NCI-H2196 treated with DMSO at 0.1 percent for 48 hours (cell line): ENCODE measurements at regions not wholly inside any gene's neighbourhood (a gene's known extent, or its start where the extent isn't known, plus 50 kb on each side); places are given as distances from the start of the nearest gene placed in this dataset.
"Not testable (repeated sequence)": the region's sequence is repeated elsewhere in the genome, so short reads cannot be mapped to it uniquely, and the experiment has no call there.

ENCODE experiments used
- DNase-seq: peaks from one replicate; lab custom pipeline; 2025; ENCODE audit not compliant: unreplicated experiment; lab: John Stamatoyannopoulos, UW

DNA sequence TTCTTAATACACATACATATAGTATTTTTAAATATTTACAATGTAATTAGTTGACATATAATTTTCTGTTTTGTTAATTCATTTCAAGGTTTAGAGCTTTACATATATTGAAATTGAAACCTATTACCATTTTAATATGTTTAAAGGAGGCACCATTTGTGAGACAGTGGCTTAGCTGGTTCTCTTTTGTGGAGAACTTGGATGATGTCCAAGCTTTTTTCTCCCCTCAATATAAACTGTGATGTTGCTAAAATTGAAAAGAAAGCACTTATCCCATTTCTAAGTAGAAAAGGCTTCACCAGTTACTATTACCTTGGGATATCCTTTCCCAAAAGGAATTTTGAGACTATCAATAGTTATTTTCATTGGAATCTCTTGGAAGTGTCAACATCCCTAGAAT is 707.2 kb downstream of the NTRK3 start:
- DNase-seq: no peak

DNA sequence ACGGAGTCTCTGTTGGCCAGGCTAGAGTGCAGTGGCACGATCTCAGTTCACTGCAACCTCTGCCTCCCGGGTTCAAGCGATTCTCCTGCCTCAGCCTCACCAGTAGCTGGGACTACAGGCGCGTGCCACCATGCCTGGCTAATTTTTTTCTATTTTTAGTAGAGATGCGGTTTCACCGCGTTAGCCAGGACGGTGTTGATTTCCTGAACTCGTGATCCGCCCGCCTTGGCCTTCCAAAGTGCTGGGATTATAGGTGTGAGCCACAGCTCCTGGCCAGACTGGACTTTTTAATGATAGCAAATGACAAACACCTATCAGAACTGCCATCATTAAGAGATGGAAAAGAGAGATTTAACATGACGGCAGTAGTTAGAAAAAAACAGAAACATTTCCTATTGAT is 707.9 kb downstream of the NTRK3 start:
- not testable (repeated sequence) for DNase-seq

DNA sequence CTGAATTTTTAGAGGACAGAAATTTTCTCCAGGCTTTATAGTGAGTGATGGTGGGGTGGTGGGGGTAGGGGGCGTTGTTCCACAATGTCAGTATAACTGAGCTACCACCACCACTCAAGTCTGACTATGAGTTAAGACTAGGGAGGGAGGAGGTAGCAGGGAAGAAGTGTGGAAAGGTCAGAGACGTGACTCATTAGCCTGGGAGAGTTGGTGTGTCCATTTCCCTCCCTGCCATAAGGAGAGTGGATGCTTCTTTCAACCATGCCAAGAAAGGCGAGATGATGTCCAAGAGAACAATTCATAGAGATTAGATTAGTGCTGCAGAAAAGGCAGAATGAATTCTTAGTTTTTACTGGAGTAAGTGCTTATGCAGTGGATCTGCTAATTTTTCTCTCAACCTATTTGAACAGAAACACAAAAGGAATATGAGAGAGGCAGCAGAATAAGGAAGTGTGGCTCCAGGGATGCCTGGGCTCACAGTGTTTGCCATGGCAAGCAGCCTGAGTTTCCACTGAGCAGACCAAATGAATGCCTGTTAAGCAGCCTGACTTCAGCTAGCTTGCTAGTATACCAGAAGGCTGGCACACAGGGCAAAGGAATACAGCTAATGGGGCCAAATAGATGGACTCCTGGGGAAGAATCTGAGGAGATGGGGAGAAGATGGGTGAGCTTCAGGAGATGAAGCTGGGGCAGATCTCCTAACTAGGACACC is 708.9 kb downstream of the NTRK3 start:
- DNase-seq: peak; percentile 10

DNA sequence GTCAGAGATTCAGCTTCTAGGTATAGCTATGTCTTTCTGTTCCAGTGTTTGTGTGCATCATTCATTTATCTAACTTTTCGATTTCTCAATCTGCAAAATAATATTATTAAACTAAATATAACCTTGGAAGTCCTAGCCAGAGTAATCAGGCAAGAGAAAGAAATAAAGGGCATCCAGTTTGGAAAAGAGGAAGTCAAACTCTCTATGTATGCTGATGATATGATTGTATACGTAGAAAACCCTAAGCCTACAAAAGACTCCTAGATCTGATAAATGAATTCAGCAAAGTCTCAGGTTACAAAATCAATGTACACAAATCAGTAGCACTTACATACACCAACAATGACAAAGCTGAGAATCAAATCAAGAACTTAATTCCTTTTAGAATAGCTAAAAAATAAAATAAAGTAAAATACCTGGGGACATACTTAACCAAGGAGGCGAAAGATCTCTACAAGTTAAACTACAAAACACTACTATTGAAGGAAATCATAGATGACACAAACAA is 718.2 kb downstream of the NTRK3 start:
- no peak for DNase-seq

DNA sequence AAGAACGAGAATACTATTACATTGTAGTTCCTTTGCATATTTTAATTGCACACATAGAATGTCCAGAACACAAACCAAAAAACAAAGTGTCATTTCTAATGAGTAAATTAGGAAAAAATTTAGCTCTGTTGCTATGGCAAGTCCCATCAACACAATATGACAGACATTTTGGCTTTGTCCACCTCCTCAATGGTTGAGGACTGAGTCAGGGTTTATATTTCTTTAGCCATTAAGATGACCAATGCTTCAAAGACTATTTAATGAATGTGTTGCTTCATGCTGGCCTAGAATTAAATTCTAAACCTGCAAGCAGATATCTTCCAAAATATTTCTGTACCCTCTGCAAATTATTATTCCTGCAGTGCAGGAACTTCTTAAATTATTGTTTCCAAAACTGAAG is 719.2 kb downstream of the NTRK3 start:
- no peak for DNase-seq

DNA sequence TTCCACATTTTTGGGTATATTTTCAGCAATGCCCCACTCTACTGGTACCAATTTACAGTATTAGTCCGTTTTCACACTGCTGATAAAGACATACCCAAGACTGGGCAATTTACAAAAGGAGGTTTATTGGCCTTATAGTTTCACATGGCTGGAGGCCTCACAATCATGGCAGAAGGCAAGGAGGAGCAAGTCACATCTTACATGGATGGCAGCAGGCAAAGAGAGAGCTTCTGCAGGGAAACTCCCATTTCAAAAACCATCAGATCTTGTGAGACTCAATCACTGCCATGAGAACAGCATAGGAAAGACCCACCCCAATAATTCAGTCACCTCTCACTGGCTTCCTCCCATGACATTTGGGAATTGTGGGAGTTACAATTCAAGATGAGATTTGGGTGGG is 722.9 kb downstream of the NTRK3 start:
- DNase-seq: not testable (repeated sequence)

DNA sequence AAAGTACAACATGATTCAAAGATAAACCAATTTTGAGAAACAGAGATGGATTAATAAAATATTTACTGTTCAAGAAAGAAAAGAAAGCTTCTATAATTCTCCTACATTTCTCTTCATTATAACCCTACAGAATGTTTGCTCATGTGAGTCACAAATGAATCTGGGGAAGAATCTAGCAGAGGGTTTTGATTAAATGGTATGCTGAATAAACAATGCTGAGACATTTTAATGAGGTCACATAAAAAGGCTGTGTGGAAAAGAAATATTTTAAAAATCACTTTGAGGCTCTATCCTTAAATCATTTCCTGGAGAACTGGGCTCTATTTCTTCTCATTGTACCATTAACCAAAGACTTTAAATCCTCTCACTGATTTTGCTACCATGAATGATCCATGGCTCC is 727.7 kb downstream of the NTRK3 start:
- DNase-seq: no peak

DNA sequence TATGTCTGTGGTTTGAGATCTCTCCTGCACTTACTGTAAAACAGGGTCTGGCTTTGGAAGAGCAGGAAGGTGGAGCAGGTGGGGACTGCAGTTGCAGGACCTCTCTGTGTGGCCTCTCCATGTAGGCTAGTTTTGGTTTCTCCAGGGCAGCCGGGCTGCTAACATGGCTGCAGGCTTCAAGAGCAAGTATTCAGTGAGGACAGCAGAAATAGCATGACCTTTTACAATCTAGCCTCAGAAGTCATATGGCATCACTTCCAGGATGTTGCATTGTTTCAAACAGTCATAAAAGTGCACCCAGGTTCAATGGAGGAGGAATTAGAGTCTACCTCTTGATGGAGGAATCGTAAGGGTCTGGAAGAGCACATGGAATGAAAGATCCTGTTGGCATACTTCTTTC is 728.7 kb downstream of the NTRK3 start:
- DNase-seq: no peak

DNA sequence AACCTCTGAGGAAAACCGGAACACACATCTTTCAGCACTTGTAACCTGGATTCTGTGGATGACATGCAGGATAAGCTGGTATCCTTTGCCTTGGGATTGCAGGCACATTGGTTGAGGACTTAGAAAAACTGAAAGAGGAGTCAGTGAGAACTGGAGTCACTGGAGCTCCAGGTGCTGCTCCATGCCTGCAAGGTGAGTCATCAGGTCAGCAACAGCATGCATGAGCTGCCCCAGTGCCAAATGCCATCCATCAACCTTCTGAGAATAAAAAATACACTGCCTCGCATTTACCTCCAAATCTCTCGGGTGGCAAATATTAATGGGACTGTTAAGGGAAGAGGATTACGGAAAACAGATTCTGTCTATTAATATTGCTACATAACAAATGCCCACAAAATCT is 729.1 kb downstream of the NTRK3 start:
- DNase-seq: peak; percentile 22

DNA sequence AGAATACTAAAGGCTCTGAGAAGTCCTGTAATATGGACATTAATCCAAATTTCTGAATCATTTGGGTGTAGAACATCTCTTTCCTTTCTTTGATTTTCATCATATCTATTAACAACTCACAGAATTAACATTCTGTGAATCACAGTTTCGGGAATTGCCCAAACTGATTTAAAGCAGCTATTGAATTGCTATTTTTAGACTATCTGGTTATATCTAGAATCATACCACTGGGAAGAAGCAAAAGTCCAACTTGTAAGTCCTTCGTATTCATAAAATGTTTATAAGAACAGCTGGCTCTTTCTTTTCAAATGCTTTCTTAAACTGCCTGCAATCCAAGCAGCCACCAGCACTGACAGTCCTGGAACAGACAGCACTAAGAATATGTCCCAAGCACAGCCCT is 733.0 kb downstream of the NTRK3 start:
- DNase-seq: no peak

DNA sequence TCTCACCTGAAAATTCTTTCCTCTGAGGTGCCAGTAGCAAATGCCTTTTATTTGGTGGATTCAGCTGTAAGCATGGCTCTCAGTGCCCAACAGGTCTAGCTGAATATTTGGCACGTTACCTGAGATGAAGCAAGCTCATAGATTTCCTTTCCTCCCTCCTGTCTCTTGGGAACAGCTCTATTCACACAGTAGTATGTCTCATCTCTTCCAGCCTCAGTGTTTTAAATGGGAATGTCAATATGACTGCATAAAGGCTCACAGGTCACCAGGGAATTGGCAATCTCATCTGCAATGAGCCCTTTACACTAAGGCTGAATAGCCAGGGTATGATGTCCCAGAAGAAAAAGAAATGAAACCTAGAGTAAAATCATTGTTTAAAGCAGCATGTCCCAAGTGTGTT is 733.5 kb downstream of the NTRK3 start:
- DNase-seq: no peak

DNA sequence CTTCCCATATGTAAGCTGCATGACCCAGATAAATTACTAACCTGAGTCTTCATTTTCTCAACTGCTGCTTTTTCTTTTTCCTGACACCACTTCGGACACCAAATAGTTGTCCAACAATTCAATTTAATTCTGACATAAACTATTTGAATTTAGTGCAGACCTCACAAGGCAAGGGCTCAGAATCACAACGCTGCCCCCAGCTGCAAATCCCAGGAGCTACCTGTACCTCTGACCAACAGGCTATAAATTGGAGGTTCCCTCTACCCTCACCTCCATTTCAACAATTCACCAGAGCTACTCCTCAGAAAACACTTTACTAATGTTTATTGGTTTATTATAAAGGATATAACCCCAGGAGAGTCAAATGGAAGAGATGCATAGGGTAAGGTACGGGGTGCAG is 737.6 kb downstream of the NTRK3 start:
- DNase-seq: no peak

DNA sequence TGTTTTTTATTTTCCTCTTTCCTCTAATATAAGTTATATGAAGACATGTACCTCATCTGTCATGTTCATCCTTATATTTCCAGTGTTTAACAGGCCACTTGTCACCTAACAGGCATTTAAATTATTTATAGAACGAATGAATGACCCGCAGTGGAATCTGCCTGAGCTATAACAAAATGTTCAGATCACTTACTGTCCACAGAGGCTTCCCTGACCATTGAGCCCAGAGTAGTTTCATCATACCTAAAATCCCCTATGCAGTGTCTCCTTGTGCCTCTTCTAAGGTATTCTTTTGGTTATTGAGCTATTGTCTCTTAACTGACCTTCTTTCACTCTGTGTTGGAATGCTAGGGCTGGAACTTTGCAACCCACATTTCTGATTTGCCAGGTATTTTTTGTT is 748.5 kb downstream of the NTRK3 start:
- no peak for DNase-seq

DNA sequence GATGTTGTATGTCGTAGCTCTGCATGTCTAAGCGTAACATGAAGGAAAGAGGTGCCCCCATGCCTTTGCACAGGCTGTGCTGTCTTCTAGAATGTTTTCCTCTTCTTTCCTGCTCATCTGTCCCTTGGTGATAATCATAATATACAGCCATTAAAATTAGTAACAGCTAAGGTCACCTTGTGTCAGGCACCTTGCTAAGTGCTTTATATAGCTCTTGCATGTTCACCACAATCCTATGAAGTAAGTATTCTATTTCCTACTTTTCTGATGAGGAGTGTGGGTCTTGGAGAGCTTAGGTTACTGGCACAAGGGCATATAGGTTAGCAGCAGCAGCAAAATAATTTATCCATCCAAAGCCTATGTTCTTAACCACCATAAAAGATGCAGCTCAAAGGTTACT is 754.4 kb downstream of the NTRK3 start:
- DNase-seq: no peak

DNA sequence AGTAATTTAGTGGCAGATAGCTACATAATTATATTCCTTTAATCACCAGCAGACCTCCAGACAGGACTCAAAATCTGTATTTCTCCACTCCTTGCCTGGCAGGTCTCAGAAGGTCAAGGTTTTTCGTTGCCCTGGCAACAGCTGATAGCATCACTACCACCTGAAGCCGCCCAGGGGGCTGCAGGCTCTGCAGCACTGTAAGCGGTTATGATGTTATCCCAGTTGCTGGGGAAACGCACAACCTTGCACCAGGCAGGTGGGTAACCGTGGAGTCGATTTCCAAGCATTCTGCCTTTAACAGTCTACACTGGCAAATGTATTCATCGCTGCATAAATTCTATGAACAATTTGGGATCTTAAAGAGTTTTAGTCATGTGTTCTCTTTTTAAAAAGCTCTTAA is 756.3 kb downstream of the NTRK3 start:
- no peak for DNase-seq

DNA sequence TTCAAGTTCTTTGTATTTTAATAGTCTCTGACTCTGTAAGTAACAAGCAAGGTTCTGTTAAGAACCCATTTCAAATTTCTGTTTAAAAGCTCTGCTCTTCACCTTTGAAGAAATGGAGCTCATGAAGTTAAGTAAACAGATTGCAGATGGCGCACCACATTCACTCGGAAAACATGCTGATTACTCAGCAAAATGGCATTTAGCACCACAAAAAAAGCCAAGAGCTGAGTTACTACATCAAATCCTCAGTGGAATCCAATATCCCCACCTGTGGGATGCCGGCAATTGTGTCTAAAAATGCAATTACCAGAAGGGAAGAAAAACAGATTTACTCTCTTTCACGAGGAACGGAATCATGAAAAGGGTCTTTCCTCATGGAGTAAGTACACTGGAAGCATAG is 758.0 kb downstream of the NTRK3 start:
- DNase-seq: no peak

DNA sequence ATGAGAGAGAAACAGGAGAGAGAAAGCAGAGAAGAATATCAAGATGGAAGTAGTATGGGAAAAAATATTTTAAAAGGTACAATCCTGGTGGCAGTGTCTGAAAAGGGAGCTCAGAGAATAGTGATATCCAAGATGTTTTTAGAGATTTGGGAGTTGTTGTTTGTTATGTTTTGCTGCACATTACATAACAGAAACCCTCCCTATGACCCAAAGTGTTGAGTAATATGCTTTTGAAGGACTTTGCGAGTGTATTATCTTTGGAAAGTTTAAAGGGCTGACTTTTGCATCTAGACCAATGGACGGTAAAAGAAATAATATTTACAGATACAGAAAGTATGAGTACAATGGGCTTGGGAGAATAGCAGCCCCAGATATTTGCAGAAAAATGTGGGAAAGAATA is 759.7 kb downstream of the NTRK3 start:
- DNase-seq: no peak

DNA sequence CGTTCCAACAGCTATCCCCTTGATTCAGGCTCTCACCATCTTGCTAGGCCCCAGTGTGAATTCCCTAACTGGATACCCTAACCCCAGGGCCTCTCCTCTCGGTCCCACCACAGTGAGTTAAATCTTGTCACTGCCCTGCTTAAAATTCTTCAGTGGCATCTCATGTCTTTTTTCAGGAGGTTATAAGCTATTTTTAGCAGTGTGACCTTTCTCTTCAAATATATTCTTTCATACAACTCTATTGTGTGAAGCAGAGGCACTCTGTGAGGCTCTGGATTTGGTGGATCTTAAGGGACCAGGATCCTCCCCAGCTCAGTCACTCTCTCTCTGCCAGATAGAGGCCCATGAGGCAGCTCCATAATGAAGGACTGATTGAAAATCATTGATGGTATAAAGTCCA is 760.4 kb downstream of the NTRK3 start:
- no peak for DNase-seq

DNA sequence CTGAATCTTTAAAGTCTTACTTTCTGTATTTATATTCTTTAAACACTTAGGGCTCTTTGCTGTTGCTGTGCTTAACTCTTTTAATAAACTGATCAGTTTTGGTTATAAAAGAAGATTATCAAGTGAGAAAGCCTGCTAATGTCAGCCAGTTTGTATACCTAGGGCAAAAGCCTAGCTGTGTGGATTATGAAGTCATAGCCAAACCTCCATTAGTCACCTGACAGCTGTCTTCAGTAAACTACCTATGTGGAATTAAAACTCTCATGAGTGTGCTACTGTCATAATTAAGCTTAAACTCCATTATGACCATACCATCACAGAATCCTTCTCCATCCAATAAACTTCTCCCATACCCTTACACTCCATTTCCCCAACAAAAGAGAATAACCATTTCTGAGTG is 762.7 kb downstream of the NTRK3 start:
- DNase-seq: no peak

DNA sequence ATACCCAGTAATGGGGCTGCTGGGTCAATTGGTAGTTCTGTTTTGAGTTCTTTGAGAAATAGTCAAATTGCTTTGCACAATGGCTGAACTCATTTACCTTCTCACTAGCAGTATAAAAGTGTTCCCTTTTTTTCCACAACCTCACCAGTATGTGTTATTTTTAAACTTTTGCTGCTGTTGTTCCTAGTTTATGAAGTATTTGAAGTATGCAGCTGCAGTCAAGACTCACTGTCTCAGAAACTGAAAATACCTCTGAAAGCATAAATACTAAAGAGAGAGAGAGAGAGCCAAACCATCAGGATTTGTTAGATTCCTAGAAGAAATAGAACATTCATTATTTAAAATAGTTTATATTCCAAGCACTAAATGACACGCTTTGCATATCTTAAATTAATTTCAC is 764.2 kb downstream of the NTRK3 start:
- DNase-seq: no peak

DNA sequence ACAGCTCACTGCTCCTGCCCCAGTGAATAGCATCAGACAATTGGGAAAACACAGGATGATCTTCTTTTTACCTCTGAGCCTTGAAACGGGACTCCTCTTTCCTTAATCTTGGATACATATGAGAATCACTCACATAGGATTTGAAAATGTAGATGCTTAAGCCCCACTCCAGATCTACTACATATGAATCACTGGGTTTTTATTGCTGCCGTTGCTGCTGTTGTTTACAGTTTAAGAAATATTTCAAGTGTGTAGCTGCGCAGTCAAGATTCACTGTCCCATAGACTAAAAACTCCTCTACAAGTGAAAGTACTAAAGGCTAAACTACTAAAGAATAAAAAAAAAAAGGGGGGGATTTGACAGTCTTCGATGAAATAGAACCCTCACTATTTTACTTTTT is 765.9 kb downstream of the NTRK3 start:
- DNase-seq: no peak

DNA sequence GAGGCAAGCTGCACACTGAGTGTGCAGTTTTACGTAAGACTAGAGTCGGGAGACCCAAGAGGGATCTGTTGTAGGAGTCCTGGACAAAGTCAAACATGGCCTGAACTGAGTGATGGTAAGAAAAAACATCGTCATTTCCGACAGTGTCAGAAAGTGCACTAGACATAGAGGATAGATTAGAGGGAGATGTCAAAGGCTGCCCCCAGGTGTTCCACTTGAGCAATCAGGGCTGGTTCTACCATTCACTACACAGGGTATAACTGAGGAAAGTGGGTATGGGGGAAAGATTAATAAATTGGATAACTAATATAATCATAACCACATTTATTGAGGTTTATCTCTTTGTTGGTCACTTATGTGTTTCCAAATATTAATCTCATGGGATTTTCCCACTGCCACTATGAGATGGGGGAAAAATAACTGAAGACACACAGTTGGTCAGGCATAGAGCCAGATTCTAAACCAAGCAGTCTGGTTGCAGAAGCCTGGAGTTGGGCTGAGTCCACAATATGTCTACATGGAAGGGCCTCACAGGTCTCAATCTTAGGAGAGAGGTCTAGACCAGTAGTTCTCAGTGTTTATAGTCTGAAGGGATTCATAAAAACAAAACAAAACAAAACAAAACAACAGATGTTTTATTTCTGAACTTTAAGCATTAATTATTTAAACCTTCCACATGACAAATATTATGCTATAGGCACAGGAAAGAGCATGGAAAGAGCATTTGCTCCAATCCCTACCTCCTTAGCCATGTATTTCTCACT is 766.5 kb downstream of the NTRK3 start:
- DNase-seq: no peak

DNA sequence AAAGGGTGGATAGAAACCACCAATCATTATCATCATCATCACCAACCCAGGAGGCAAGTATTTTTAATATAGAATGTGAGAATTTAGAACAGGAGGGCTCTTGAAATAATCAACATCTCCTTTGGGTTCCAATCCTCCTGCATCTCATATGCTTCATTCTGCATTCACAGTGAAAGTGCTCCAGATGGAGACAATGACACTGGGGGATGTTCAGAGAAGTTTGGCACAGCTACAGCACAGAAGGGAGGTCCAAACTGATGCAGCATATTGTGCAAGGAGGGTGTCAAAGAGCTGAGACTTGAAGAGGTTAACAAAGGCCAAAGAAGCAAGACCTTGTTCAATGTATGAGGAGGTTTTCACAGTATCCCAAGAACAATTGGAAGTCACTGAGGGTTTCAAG is 767.1 kb downstream of the NTRK3 start:
- DNase-seq: no peak
